Activated effector memory CD4-positive, alpha-beta T cell treated with Interleukin-2 at 50 U/mL for 16 hours (primary cell): ENCODE measurements at regions not wholly inside any gene's neighbourhood (a gene's known extent, or its start where the extent isn't known, plus 50 kb on each side); places are given as distances from the start of the nearest gene placed in this dataset.
"Not testable (repeated sequence)": the region's sequence is repeated elsewhere in the genome, so short reads cannot be mapped to it uniquely, and the experiment has no call there.

ENCODE experiments used
- DNase-seq: peaks from one replicate; pipeline ENCODE4 v3.0.0-alpha.2; 2020

- no peak for DNase-seq
These were observed 301.5 kb downstream of the NDUFA10 start for GRCh38 chr2:239723486-239724193.

DNA sequence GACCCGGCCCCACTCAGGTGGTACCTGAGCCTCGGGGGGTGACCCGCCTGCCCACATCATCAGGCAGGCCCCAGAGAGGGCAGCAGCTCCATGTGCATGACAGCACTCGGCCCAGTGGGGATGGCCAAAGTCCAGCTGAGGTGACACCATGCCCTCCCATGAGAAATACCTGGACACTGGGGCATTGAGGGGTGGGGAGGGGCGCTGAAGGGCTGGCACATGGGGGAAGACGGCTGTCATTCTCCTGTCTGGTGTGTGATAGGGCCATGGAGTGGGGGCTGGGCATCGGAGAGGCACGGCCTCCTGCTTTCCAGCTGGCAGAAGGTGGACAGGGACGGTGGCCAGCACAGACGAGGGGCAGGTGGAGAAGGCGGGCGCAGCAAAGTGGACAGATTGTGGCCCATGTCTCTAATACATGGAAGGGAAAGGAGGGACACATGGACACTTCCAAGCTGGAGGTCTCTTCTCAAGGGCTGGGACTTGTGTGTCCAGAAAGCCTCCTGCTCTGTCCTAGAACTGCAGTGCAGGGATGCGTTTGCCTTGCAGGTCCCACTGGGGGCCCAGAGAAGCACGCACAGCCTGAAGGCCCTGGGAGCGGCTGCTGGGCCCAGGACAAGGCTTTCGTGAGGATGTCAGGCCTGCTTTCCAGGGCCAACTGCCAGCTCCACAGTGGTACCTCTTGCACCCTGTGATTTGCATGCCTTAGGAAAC is 302.2 kb downstream of the NDUFA10 start:
- no peak for DNase-seq

- no peak for DNase-seq
These were observed 303.0 kb downstream of the NDUFA10 start for GRCh38 chr2:239721991-239722759.

DNA sequence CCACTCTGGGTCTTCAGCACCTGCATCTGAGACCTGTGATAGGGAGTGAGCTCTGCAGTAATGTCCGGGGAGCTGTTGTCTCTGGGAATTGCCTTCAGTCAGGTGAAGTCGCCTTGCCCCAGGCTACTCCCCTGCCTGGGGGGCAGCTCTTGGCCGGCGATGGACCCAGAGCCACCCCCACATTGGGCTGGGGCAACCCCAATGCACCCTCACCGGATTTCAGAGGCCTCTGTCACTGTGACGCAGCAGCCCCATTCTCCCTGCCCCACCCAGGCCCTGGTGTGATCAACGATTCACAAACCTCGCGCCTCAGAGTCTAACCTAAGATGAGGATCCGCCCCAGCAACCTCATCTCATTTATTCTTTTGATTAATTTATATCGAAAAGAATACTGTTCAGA is 303.6 kb downstream of the NDUFA10 start:
- no peak for DNase-seq

GRCh38 chr2:239720361-239721360 is 304.5 kb downstream of the NDUFA10 start:
- DNase-seq, result no peak

GRCh38 chr2:239719791-239720360 is 305.3 kb downstream of the NDUFA10 start:
- DNase-seq, result no peak

- not testable (repeated sequence) for DNase-seq
These were observed 306.2 kb downstream of the NDUFA10 start for GRCh38 chr2:239718991-239719390.

- DNase-seq, result no peak
These were observed 307.4 kb downstream of the NDUFA10 start for GRCh38 chr2:239717706-239718105.

DNA sequence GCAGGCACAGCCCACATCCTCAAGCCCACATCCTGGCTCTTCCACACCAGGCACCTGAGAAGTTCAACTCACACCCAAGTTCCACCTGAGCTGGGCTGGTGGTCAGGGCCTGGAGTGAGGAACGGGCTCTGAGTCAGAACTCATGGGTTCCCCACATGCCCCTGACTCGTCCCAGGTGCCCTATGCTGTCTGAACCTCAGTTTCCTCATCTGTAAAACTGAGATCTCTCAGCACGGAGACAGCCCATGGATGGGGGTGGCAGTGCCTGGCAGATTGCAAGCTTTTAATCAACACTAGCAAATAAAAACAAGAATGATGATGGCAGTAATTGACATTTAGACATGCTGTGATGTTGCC is 307.8 kb downstream of the NDUFA10 start:
- DNase-seq, result no peak

- DNase-seq, result no peak
These were observed 308.4 kb downstream of the NDUFA10 start for GRCh38 chr2:239716536-239717318.

GRCh38 chr2:239716009-239716408 is 309.1 kb downstream of the NDUFA10 start:
- no peak for DNase-seq

- DNase-seq, result no peak
These were observed 309.5 kb downstream of the NDUFA10 start for GRCh38 chr2:239715606-239716005.

DNA sequence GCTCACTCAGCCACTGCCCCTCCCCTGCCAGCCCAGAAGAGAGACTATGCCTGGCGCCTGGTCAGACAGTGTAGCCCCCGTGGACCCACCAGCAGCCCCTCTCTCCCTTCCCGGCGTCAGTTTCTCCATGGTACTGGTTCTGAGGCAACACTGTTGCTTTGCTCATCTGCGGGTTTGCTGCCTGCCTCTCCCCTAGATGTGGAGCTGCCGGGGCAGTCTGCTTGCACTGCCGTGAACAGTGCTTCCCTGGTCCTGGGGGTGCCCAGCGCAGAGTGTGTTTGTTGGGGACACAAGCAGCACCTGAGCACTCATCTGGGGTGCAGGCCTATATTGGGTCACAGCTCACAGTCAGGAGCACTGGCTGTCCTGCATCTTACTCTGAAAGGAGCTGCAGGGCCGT is 309.9 kb downstream of the NDUFA10 start:
- no peak for DNase-seq

DNA sequence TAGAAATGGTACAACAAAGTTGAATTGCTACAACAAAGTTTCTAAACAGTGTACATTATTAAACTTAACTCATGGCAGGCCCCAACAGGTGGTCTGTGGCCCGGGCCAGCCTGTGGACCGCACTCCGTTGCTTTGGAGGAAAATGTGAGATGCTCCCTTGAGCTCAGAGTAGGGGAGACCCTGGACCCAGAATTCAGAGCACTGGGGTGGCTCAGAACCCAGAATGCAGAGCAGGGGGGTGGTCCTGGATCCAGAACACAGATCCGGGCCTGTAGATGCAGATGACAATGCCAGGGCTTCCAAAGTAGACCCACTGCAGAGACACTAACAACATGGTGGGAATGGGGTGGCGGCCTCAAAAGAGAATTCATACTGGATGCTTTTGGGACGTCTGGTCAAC is 311.0 kb downstream of the NDUFA10 start:
- no peak for DNase-seq

DNA sequence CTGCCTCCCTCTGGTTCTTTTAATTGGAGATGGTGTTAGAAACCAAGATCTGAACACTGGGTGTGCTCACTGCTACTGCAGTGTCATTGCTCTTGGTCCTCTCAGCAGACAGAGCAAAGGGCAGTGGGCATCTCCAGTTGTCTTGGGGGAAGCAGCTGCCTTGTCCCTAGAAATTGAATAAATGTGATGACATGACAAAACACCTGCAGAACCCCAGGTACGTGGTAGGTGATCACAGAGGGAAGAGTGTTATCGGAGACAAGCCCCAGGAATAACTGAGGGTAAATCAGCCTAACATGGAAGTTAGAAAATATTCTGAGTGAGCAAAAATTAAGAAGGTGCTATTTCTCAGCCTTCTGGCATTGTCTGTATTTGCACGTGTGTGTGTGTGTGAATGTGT is 311.9 kb upstream of the HDAC4 start:
- no peak for DNase-seq

GRCh38 chr2:239711911-239712570 is 311.2 kb upstream of the HDAC4 start:
- no peak for DNase-seq

GRCh38 chr2:239710953-239711861 is 310.4 kb upstream of the HDAC4 start:
- no peak for DNase-seq

GRCh38 chr2:239706367-239706766 is 305.5 kb upstream of the HDAC4 start:
- DNase-seq, result no peak

- DNase-seq, result no peak
These were observed 303.9 kb upstream of the HDAC4 start for GRCh38 chr2:239704737-239705136.

GRCh38 chr2:239703834-239704233 is 303.0 kb upstream of the HDAC4 start:
- DNase-seq, result no peak
